ENCODE measurements at regions not wholly inside any gene's neighbourhood (a gene's known extent, or its start where the extent isn't known, plus 50 kb on each side); places are given as distances from the start of the nearest gene placed in this dataset.

GRCh38 chr9:7899753-7900152 is 100.2 kb upstream of the DMAC1 start:
- DNase-seq (ENCODE audit: low read depth in 3 of 3, low spot score in 2 of 3), result no peak

GRCh38 chr9:7894231-7894630 is 94.7 kb upstream of the DMAC1 start:
- no peak for DNase-seq (ENCODE audit: low read depth in 3 of 3, low spot score in 2 of 3)

DNA sequence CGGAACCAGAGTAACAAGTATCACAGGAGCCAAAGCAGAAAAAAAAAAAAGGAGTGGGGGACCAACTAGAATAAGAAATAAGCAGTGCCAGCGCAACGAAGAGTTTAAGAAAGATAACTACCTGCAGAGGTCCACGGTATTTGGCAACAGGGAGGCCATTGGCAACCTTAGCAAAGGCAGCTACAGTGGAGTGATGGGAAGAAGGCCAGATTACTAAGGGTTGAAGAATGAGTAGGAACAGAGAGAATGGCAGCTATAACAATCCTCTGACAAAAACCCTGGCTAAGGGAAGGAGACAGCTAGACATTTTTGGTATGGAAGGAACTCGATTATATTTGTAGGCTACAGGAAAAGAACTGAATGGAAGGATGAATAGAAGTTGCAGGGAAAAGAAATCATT is 93.4 kb upstream of the DMAC1 start:
- DNase-seq (ENCODE audit: low read depth in 3 of 3, low spot score in 2 of 3), result no peak

DNA sequence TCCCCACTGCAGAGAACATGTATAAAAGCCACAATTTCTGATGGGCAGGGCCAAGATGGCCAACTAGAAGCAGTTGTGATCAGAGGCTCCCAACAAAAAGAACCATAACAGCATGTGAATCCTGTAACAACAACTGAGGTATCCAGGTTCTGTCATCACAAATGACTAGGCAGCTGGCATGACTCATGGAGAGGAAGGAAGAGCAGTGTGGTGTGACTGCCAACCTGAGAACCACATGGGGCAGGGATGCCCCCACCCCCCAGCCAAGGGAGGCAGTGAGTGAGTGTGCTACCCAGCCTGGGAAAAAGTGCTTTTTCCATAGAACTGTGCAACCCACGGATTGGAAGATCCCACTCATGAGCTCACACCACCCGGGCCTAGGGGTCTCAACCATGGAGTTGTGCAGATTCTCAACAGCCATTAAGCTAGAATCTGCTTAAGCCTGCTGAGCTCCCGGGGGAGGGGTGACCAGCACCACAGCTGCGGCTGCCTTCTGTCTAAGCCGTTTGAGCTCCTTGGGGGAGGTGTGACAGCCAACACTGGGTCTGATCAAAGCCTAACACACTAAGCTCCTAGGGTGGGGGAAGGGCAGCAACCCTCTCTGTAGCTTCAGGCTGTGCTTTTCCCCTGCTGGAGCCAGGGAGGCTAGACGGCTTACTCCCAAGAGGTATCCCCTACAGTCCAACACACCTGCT is 80.1 kb upstream of the DMAC1 start:
- no peak for DNase-seq (ENCODE audit: low read depth in 3 of 3, low spot score in 2 of 3)

DNA sequence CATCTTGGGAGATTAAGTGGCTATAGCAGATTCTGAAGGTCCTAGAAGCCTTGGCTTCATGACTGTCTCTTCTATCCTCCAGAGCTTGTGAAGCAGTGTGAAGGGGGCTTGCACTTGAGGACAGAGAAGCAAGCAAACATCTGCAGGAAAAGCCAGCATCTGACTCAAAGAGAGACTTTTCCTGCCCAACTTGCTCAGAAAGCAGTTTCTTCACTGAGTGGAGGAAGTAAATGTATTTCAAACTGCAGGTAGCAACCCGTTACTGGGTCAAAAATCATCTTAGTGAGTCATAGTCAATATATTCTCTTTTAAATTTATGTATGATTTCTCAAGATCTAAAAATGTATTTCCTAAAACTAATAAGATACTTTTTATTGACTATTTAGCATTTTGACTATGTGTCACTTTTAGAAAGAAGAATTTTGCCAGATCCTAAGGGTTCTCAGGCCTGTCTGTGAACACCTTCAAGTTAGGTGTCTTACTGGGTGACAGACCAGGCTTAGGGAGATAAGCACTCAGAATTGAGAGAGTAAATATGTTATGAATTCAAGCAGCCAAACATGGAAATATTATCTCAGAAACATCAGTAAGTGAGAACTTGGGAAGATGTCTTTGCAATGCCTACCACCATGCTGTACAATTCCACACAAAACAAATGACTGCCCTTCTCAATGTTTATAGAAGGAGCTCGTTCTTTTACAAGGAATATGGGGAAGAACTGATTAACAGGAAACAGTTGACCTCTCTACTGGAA is 72.6 kb upstream of the DMAC1 start:
- no peak for DNase-seq (ENCODE audit: low read depth in 3 of 3, low spot score in 2 of 3)

DNA sequence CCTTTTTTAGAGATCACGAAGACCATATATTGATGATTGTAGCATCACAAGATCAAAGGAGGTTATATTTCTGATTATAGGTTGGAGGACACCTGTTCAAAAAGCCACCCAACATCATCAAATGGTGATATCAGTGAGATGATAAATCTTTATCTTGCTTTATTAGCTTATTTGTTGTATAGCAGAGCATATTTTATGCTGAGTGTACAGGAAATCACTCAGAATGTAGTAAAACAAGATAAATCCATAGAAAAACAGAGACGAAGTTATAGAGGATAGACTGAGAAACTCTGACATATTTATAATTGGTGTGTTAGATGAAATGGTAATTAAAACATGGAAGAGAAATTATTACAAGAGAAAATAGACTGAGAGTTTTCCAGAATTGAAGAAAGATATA is 69.8 kb upstream of the DMAC1 start:
- no peak for DNase-seq (ENCODE audit: low read depth in 3 of 3, low spot score in 2 of 3)

DNA sequence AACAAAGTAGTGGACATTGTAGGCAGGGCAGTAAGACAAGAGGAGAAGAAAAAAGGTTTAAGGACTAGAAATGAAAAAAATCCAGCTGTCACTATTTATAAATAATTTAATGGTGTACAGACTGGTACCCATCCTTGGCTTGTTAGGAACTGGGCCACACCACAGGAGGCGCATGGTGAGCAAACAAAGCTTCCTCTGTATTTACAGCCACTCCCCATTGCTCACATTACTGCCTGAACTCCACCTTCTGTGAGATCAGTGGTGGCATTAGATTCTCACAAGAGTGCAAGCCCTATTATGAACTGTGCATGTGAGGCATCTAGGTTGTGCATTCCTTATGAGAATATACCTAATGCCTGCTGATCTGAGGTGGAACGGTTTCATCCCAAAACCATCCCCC is 62.6 kb upstream of the DMAC1 start:
- DNase-seq (ENCODE audit: low read depth in 3 of 3, low spot score in 2 of 3), result no peak

GRCh38 chr9:7861086-7861485 is 61.5 kb upstream of the DMAC1 start:
- no peak for DNase-seq (ENCODE audit: low read depth in 3 of 3, low spot score in 2 of 3)

DNA sequence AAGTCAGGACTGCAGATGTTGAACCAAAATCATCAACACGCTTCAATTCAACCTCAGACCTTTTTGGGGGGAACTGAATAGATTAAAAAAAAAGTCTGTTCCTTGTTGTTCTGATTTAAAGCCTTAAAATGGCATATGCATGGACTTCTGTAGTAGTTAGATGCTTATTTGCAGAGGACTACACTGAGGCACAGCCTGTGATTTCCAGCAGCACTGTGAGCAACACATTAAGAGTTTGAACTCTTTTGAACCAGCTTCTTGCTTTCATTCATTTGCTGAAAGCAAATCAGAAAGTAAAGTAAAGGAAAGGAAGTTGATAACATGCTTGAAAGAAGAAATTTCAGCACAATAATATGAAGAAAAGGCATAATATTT is 60.7 kb upstream of the DMAC1 start:
- no peak for DNase-seq (ENCODE audit: low read depth in 3 of 3, low spot score in 2 of 3)

DNA sequence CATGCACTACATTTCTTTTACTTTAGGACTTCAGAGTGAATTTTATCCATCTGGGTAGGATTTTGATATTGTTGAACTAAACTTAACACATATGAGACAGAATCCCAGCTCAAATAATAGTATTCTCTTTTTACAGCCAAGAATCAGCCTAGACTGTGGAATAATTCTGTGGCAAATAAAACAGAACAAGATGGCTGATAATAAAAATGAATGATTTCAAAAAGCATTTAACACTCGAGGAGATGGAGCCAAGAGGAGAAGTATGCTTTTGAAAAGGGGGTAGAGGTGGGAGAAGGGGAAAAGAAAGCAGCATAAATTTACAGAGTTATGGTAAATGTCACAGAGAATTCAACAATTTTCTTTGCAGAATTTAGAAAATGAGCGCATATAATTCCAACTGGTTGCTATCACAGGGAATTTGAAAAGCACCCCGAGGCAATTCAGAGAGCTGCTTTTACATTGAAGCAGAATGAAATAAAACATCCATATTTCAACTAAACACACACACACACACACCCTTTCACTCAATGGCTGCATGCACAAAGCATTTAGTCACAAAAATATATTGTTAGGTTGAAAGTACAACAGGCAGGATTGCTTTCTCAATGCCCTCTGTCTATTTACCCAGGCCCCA is 60.2 kb upstream of the DMAC1 start:
- DNase-seq (ENCODE audit: low read depth in 3 of 3, low spot score in 2 of 3), result peak; percentile 13 to 16 (median 16)

DNA sequence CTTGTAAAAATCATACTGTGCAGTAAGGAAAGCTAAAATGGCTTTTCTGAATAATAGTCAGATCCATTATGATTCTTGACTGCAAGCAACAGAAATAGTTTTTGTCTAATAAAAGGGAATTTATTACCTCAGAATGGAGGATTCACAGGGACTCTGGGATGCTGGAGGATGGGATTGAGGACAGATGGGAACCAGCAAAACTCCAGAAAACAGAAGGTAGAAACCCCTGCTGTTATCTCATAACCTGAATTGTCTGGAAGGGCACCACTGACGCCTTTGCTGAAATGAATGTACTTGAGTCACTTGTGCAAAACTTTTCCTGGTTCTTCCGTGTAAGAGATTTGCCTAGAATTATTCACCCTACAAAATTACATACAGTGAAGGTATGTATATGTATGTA is 58.6 kb upstream of the DMAC1 start:
- DNase-seq (ENCODE audit: low read depth in 3 of 3, low spot score in 2 of 3), result no peak

DNA sequence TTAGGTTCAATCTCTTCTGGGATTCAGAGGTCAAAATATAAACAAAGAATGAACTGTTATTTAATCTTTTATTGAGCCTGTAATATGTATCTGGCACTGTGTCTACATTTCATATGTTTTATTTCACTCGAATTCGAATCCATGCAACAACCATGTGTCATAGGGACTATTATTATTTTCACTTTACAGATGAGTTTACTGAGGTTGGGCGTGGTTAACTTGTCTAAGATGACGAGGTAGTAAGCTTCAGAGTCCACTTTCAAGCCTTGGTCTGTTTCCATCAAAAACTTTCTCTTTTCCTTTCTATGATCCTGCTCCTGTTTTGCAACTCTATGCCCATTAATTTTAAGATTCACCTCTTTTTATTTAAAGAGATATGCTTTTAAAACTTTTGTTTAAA is 55.2 kb upstream of the DMAC1 start:
- DNase-seq (ENCODE audit: low read depth in 3 of 3, low spot score in 2 of 3), result no peak
